HL-60 (cell line): ENCODE measurements at regions not wholly inside any gene's neighbourhood (a gene's known extent, or its start where the extent isn't known, plus 50 kb on each side); places are given as distances from the start of the nearest gene placed in this dataset.

ENCODE experiments used
- DNase-seq, 2 experiments: peaks; one replicate each; pipeline ENCODE4 v3.0.0-alpha.2; 2010 to 2020; ENCODE audit warnings: low read depth in 1 of 2, low spot score in 1 of 2
- H3K27ac ChIP-seq: fragments of 250-450 bp; sonication (Bioruptor Pico); replicated peaks from 2 replicates; pipeline ENCODE4 v1.5.1; 2020; ENCODE audit warnings: mild to moderate bottlenecking, moderate library complexity
- H3K27me3 ChIP-seq: fragments of 250-450 bp; sonication (Bioruptor Pico); 2 replicates; pipeline ENCODE4 v1.5.1; 2021; ENCODE audit warnings: mild to moderate bottlenecking, moderate library complexity; ENCODE audit not compliant: insufficient read depth, poor library complexity, severe bottlenecking
- H3K4me3 ChIP-seq: replicated peaks from 2 replicates; pipeline ENCODE4 v1.5.1; 2011; ENCODE audit warnings: mild to moderate bottlenecking, control low read depth, low read length; ENCODE audit not compliant: insufficient read depth
- CTCF ChIP-seq: IDR thresholded peaks from one replicate; pipeline ENCODE4 v1.5.1; 2011; ENCODE audit warnings: low read length, control low read depth, inconsistent platforms; ENCODE audit not compliant: insufficient read depth
- GABPA ChIP-seq: IDR thresholded peaks from 2 replicates; pipeline ENCODE4 v1.6.1; 2012; ENCODE audit warnings: low read depth
- POLR2AphosphoS5 ChIP-seq: IDR thresholded peaks from 2 replicates; pipeline ENCODE4 v1.6.1; 2012; ENCODE audit warnings: low read depth
- REST ChIP-seq: IDR thresholded peaks from 2 replicates; pipeline ENCODE4 v1.6.1; 2012; ENCODE audit warnings: low read depth; ENCODE audit not compliant: insufficient replicate concordance
- SPI1 ChIP-seq: IDR thresholded peaks from 2 replicates; pipeline ENCODE4 v1.6.1; 2012; ENCODE audit warnings: low read depth, mild to moderate bottlenecking, borderline replicate concordance

GRCh38 chr2:179336782-179337534, 72.3 kb upstream of the SESTD1 start:
- no peak overlapping the region for H3K27ac ChIP-seq
- H3K27me3 ChIP-seq, result no peaks in the 10 kb centered on the region
- DNase-seq, result no peak
- TF ChIP-seq CTCF, result no peak
- TF ChIP-seq GABPA, result no peak
- TF ChIP-seq POLR2AphosphoS5, result no peak
- no peak for TF ChIP-seq REST
- TF ChIP-seq SPI1, result no peak
- no peak overlapping the region for H3K4me3 ChIP-seq

- TF ChIP-seq GABPA (no peak), SPI1 (no peak), CTCF (no peak), POLR2AphosphoS5 (no peak), REST (no peak)
- Histone ChIP-seq H3K4me3 (no peak overlapping the region), H3K27me3 (no peaks in the 10 kb centered on the region), H3K27ac (no peak overlapping the region)
- DNase-seq, result no peak
Observed at GRCh38 chr2:179335732-179336131, 71.1 kb upstream of the SESTD1 start.

GRCh38 chr2:179332903-179333302, 68.3 kb upstream of the SESTD1 start:
- Histone ChIP-seq H3K27me3 (no peaks in the 10 kb centered on the region), H3K27ac (no peak overlapping the region), H3K4me3 (no peak overlapping the region)
- DNase-seq, result no peak
- TF ChIP-seq SPI1 (no peak), REST (no peak), CTCF (no peak), GABPA (no peak), POLR2AphosphoS5 (no peak)
